ENCODE measurements at regions not wholly inside any gene's neighbourhood (a gene's known extent, or its start where the extent isn't known, plus 50 kb on each side); places are given as distances from the start of the nearest gene placed in this dataset.

DNA sequence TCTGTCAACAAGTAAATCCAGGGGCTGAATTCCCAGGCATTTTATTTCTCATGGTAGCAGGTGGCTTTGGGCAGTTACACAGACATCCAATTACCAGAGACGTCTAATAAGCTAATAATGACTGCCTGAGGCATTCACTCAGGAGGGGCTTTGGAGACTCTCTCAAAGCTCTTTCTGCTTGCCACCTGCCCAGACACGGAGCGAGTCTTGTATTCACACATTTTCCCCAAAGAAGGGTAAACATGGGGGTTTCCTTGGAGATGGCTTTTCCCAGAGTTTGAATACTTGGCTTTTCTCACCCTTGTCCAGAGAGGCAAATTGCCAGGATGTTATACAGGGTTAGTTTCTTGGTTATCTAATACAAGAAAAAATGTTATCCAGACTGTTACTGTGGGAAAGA lies 132.6 kb downstream of the DIPK2A start:
- no peak for TF ChIP-seq POLR2AphosphoS5 (IDR thresholded peaks at IDR 0.05; ENCODE audit: low read depth, low read length)
- TF ChIP-seq POLR2A (IDR thresholded peaks at IDR 0.05; ENCODE audit: low read depth, low read length), result no peak
